Stomach (tissue), 4 donors: ENCODE measurements at regions not wholly inside any gene's neighbourhood (a gene's known extent, or its start where the extent isn't known, plus 50 kb on each side); places are given as distances from the start of the nearest gene placed in this dataset.

ENCODE experiments used
- POLR2A ChIP-seq, 4 donors: fragments of 450-650 bp; IDR thresholded peaks; one replicate each; pipeline ENCODE4 v1.6.1; 2016; ENCODE audit warnings: antibody characterized with exemption in 4 of 4, control low read depth in 2 of 4, mild to moderate bottlenecking in 1 of 4, moderate library complexity in 1 of 4
- TF ChIP-seq, protein P1 (sequence below), 7 experiments: fragments of 450-650 bp in 4 of 7; fragments of 200-600 bp in 3 of 7; sonication (generic) in 3 of 7; IDR thresholded peaks; one replicate each; pipeline ENCODE4 v1.5.1; 2016 to 2019; ENCODE audit warnings: antibody characterized with exemption in 7 of 7, control low read depth in 2 of 7, mild to moderate bottlenecking in 1 of 7

DNA sequence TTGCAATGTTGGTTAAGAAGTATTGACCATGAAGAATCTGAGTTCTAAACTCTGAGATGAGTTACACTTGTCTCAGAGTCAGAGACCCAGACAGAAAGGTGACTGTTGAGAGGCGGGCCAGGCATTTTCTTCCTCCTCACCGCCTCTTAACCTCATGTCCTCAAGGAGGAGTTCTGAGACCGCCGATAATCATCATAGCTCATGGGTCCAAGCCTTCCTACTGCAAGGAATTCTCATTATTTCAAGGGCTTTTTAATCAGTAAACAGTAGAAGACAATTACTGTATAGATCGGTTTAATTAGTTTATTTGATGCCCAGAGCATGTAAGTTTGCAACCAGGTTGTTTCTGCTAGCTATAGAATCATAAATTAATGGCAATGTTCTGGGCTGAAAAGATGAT is 382.4 kb upstream of the MMS22L start:
- TF ChIP-seq, protein P1, sequence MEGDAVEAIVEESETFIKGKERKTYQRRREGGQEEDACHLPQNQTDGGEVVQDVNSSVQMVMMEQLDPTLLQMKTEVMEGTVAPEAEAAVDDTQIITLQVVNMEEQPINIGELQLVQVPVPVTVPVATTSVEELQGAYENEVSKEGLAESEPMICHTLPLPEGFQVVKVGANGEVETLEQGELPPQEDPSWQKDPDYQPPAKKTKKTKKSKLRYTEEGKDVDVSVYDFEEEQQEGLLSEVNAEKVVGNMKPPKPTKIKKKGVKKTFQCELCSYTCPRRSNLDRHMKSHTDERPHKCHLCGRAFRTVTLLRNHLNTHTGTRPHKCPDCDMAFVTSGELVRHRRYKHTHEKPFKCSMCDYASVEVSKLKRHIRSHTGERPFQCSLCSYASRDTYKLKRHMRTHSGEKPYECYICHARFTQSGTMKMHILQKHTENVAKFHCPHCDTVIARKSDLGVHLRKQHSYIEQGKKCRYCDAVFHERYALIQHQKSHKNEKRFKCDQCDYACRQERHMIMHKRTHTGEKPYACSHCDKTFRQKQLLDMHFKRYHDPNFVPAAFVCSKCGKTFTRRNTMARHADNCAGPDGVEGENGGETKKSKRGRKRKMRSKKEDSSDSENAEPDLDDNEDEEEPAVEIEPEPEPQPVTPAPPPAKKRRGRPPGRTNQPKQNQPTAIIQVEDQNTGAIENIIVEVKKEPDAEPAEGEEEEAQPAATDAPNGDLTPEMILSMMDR (IDR thresholded peaks at IDR 0.05) = no peak
- no peak for TF ChIP-seq POLR2A (IDR thresholded peaks at IDR 0.05)
